ENCODE measurements at regions not wholly inside any gene's neighbourhood (a gene's known extent, or its start where the extent isn't known, plus 50 kb on each side); places are given as distances from the start of the nearest gene placed in this dataset.
A peak's percentile ranks its signal among the peaks of the same experiment; 100 is the strongest.

DNA sequence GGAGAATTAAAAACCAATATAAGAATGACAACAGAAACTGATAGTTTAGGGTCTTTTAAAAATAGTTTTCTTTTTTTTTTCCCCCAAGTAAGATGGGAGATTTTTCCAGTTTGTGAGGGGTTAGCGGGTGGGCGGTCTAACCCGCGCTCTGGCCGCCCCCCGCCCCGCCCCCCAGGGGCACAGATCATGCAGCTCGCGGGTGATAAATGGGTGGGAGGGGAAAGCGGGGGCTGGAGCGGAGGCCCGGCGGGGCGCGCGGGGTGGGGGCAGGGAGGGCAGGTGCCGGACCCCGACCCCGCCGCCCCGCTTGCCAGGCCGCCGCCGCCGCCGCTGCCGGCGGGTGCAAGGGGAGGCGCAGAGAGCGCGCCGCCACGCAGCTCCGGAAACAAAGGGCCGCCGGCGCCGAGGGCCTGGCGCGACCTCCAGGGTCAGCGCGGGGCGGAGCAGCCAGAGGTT, 60.1 kb upstream of the GSE1 start:
- DNase-seq: no peak

DNA sequence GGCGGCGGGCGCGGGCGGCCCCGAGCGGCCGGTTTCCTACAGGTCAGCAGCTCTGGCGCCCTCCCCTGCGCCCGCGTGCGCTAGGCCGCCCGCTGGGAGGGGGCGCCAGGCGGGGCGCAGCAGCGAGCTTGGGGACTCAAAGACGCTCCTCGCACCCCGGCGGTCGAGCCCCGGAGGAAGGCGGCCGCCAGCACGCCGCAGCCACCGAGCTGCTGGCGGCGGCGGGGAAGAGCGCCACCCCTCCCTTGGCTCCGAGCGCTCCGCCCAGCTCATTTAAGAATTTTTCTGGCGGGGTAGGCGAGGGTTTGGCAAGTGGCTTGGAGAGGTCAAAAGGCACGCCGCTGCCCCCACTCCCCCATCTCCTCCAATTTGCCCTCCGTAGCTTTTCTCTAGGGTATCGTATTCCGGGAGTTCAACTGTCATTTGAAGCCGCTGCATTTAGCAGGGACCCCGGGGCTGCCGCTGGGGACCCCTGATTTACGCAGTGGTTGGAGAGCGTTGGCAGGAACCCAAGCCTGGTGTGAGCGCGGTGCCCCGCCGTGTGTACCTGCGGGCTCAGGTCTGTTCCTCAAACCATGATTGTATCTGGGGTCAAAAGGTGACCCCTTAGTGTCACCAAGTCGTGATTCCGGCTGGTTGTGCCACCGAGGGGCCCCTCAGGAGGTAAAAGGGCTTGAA, 59.5 kb upstream of the GSE1 start:
- peak; percentile 60 for DNase-seq

- DNase-seq: peak; percentile 33
Measured at GRCh38 chr16:85554114-85554888, 58.8 kb upstream of the GSE1 start.

GRCh38 chr16:85554889-85555718, 58.0 kb upstream of the GSE1 start:
- DNase-seq: no peak

DNA sequence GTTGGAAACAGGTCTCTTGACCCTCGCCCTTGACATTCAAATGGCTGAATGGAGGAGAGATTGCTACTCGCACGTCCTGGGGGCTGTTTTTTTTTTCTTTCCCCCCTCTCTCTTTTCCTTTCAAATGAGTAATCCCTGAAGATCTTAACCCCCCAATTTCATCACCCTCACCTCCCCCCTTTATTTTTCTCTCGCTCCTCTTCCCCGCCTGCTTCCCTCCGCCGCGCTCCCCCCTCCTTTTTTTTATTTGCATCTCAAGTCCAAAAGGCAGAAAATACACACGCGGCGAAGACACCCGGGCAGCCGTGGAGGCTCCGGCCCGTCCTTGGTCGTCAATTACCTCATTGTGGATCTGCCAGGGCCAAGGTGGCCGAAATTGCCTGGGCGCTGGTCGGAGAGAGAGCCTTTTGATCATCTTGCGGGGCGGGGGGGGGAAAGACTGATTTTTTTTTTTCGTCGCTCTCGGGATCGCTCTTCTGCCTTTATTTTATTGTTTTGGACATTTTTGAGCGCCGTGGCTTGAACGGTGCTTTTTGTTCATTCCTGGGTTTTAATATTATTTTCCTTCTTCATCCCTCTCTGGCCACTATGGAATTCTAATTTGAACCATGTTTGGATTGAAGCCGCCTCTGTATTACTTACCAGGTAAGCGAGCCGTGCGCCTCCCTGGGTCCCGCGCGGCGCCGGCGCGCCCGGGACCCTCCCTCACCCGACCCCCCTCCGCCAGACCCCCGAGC, 57.2 kb upstream of the GSE1 start:
- DNase-seq: no peak

DNA sequence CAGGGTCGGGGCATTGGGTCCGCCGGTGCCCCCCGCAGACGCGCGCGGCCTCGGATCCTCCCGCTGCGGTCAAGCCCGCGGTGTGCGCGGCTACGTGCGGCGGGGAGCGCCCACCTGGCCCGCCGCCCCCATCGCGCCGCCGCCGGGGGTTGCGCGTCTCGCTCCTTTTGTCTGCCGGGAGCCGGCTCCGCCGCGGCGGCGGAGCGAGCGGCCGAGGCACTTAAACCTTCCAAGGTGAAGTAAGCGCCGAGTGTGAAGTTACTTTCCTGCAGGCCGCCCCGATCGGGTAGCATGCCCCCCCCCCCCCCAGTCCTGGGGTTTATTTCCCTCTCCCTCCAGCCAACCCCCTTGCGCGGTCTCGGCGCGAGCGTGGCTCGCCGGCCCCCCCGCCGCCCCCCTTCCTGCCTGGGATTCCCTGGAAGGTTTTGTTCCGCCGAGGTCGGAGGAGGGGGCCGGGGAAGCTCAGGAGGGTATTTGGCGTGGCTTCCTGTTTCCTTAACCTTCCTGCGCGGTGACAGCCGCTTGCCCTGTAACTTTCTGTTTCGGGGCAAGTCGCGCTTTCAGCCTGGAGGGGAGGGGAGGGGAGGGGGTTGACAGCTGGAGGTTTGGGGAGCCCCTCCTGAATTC, 56.6 kb upstream of the GSE1 start:
- DNase-seq: no peak

- DNase-seq: no peak
Measured at GRCh38 chr16:85557083-85557970, 55.8 kb upstream of the GSE1 start.

DNA sequence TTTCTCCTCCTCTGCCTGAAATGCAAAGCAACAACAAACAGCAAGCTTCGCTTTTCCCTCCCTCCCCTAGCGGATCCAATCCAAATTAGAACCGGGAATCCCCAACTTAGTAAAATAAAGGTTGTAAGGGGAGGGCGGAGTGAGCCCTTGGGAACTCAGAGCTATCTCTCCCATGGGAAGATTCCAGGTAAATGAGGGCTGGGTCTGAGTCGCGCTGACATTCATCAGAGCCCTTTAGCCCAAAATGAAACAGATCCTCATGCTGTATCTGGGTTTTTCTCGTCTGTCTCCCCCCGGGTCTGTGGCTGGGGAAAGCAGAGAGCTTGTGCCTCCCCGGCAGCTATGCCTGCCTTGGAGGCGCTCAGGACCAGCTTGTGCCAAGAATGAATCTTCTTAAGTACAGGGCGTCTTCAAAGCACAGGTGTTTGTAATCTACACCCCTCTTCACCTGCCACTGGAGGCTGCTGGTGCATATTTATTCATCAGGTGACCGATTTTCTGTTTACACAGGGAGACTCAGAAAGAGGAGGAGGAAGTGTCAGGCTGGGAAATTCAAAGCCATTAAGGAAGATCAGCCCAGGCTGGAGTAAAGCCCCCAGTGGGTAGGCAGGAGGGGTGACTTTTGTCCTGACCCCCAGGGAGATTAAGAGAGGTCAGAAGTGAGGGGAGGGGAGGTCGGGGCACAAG, 55.0 kb upstream of the GSE1 start:
- DNase-seq: peak; percentile 80

GRCh38 chr16:85560932-85561247, 52.2 kb upstream of the GSE1 start:
- no peak for DNase-seq

DNA sequence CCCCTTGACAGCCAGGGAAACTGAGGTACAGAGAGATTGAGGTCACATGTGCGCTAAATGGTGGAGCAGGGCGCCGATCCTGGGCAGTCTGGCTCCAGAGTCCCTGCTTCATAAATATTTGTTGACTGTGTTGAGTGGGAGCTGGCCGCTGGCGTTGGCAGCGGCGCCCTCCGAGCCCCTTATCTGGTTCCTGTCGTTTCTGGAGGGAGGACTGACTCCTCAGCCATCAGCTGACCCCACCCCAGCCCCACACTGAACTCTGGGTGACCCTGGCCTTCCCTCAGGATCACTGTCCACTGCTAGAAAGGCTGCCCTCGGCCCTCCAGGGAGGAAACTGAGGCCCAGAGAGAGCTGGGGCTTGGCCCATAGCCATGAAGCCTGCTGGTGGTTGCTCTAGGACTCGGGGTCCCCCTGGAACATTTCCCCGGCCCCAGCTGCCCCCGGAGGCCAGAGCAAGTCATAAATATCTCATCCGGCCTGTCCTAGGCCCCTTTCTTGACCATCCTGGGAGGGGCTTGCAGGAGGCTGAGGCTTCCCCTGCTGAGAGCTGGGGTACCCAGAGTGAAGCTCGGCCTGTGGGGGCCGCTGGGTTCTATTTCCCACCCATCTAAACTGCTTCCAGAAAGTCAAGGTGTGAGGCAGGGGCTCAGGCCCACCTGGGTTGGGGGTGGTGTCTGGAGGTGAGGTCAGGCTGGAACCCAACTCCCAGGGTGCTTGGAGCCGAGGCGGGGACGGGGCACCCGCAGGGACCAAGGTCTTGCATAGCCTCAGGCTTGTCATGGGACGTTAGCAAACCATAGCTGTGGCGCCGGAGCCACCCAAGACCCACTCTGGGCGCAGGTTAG, 51.7 kb upstream of the GSE1 start:
- DNase-seq: no peak

- DNase-seq: no peak
Measured at GRCh38 chr16:85562093-85562786, 50.9 kb upstream of the GSE1 start.

DNA sequence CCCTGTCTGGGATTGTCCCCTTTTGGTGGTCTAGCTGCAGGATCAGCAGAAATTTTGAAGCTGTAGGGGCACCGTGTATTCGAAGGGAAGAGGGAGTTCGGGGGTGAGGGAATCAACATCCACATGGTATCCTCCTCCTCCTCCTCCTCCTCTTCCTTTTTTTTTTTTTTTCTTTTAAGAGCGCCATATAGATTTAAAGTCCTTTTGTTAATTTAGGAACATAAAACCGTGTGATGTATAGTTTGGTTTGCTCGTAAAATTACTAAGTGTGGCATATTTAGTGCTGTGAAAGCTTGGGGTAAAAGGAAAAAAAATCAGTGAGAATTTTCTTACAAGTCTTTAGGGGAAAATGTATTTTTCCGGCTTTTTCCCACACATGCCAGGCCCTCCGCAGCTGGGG, 50.1 kb upstream of the GSE1 start:
- DNase-seq: no peak

All from NCI-H510A treated with DMSO at 0.1 percent for 48 hours (cell line).